BJ (cell line): ENCODE measurements at regions not wholly inside any gene's neighbourhood (a gene's known extent, or its start where the extent isn't known, plus 50 kb on each side); places are given as distances from the start of the nearest gene placed in this dataset.
"Not testable (repeated sequence)": the region's sequence is repeated elsewhere in the genome, so short reads cannot be mapped to it uniquely, and the experiment has no call there.

Experiments used
- CTCF ChIA-PET: fragments of 350-600 bp; formaldehyde crosslinking; extraction: SDS; loops from one replicate; lab custom pipeline; 2021; ENCODE audit warnings: antibody characterized with exemption, inconsistent platforms; lab: Yijun Ruan, JAX
- POLR2A ChIA-PET: fragments of 300-600 bp; sonication (Branson Sonifier 250); formaldehyde crosslinking; extraction: SDS; loops from one replicate; lab custom pipeline; 2021; ENCODE audit warnings: antibody characterized with exemption; lab: Charles Lee
- DNase-seq: peaks from one replicate; pipeline ENCODE4 v3.0.0-alpha.2; 2011; ENCODE audit warnings: low read depth
- H3K27me3 ChIP-seq: 2 replicates; pipeline ENCODE4 v1.6.0; 2011; ENCODE audit warnings: low read length; ENCODE audit not compliant: control insufficient read depth, insufficient read depth
- H3K36me3 ChIP-seq: 2 replicates; pipeline ENCODE4 v1.5.1; 2011; ENCODE audit warnings: low read length; ENCODE audit not compliant: control insufficient read depth, insufficient read depth
- H3K4me3 ChIP-seq: 2 replicates; pipeline ENCODE4 v1.5.1; 2011; ENCODE audit warnings: low read depth, mild to moderate bottlenecking, control low read depth, low read length
- TF ChIP-seq, protein P1 (sequence below): IDR thresholded peaks from 2 replicates; pipeline ENCODE4 v1.5.1; 2011; ENCODE audit warnings: low read depth, mild to moderate bottlenecking, control low read depth, inconsistent platforms, low read length, moderate library complexity; ENCODE audit not compliant: insufficient read depth

DNA sequence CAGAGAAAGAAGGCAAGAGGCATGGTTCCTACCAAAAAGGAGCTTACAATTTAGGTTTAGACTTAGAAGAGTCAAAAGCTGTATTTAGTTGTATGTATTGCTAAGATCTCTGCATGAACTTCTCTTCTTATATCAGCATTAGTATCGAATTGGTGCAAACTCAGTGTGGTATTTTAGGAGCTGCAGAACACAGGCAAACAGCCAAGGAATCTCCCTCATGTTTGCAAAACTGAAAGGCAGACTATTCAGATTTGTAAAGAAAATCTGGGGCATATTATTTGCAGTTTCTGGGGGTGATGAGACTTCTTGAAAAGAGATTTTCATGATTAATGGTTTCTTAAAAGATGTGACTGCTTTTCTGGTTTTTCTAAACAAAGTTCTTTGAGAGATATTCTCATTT lies 252.7 kb downstream of the CEMIP2 start:
- CTCF ChIA-PET, result interaction anchor here (1.1 kb wide), 1 partner anchor 230 kb away, joined by 3 read pairs; no protein-coding TSS in a partner anchor
- TF ChIP-seq, protein P1, sequence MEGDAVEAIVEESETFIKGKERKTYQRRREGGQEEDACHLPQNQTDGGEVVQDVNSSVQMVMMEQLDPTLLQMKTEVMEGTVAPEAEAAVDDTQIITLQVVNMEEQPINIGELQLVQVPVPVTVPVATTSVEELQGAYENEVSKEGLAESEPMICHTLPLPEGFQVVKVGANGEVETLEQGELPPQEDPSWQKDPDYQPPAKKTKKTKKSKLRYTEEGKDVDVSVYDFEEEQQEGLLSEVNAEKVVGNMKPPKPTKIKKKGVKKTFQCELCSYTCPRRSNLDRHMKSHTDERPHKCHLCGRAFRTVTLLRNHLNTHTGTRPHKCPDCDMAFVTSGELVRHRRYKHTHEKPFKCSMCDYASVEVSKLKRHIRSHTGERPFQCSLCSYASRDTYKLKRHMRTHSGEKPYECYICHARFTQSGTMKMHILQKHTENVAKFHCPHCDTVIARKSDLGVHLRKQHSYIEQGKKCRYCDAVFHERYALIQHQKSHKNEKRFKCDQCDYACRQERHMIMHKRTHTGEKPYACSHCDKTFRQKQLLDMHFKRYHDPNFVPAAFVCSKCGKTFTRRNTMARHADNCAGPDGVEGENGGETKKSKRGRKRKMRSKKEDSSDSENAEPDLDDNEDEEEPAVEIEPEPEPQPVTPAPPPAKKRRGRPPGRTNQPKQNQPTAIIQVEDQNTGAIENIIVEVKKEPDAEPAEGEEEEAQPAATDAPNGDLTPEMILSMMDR, result no peak
- no peak for DNase-seq
- Histone ChIP-seq H3K4me3 (no peak overlapping the region), H3K27me3 (peaks cover 2% of the 10 kb centered on the region; the same call in 1 of the 2 replicates), H3K36me3 (no peaks in the 10 kb centered on the region)
- POLR2A ChIA-PET, result no interaction called here

DNA sequence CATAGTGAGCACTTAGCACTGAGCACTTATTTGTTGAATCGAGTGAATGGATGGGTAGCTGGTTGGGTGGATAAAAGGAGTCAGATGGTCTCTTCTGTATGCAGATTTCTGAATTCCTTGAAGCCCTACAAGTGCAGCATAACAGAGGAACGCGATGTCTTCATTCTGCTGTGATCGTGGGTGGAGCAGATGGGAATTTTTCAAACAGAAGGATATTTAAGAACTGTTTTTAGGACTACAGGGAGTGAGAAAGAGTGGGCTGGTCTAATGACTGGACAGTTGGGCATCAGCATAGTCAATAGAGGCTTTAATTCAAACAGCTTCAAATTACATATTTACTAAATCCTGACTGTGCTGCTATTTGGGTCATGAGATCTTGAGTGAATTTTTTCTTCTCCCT lies 253.2 kb downstream of the CEMIP2 start:
- POLR2A ChIA-PET, result no interaction called here
- no peak for DNase-seq
- CTCF ChIA-PET, result interaction anchor here (1.1 kb wide), 1 partner anchor 230 kb away, joined by 3 read pairs; no protein-coding TSS in a partner anchor
- peaks cover 2% of the 10 kb centered on the region; the same call in 1 of the 2 replicates for H3K27me3 ChIP-seq
- H3K4me3 ChIP-seq, result no peak overlapping the region
- TF ChIP-seq, protein P1, result no peak
- no peaks in the 10 kb centered on the region for H3K36me3 ChIP-seq

- ChIA-PET CTCF (no interaction called here), POLR2A (interaction anchor here (0.5 kb wide), 1 partner anchor 35 kb away, joined by 7 read pairs; no protein-coding TSS in a partner anchor)
- DNase-seq, result no peak
Observed at GRCh38 chr9:71514344-71514975, 253.9 kb downstream of the CEMIP2 start.

GRCh38 chr9:71509054-71509453 lies 259.3 kb downstream of the CEMIP2 start:
- TF ChIP-seq, protein P1, result no peak
- CTCF ChIA-PET, result no interaction called here
- H3K4me3 ChIP-seq, result no peak overlapping the region
- no peak for DNase-seq
- POLR2A ChIA-PET, result no interaction called here
- no peaks in the 10 kb centered on the region for H3K27me3 ChIP-seq
- no peaks in the 10 kb centered on the region for H3K36me3 ChIP-seq

More at GRCh38 chr9:71514344-71514975, 253.9 kb downstream of the CEMIP2 start:
- Histone ChIP-seq H3K4me3 (no peak overlapping the region), H3K36me3 (no peaks in the 10 kb centered on the region), H3K27me3 (peaks cover 2% of the 10 kb centered on the region; the same call in 1 of the 2 replicates)
- TF ChIP-seq, protein P1, result no peak

- POLR2A ChIA-PET, H3K27me3 ChIP-seq, DNase-seq, CTCF ChIA-PET, H3K4me3 ChIP-seq, H3K36me3 ChIP-seq: not testable (repeated sequence)
Observed at GRCh38 chr9:71508141-71508540, 260.2 kb downstream of the CEMIP2 start.
